HG03196 (cell line): ENCODE measurements at regions not wholly inside any gene's neighbourhood (a gene's known extent, or its start where the extent isn't known, plus 50 kb on each side); places are given as distances from the start of the nearest gene placed in this dataset.

Source experiments
- ATAC-seq: cut with Tn5 transposase; IDR thresholded peaks from one replicate; pipeline ENCODE4 v1.9.1; 2021; ENCODE audit not compliant: unreplicated experiment

- ATAC-seq: no peak
Observed at GRCh38 chr6:140857739-140858380, 1274.9 kb upstream of the GJE1 start.

GRCh38 chr6:140855520-140855919 lies 1277.2 kb upstream of the GJE1 start:
- ATAC-seq: no peak

GRCh38 chr6:140854318-140854717 lies 1278.4 kb upstream of the GJE1 start:
- no peak for ATAC-seq

GRCh38 chr6:140850438-140850837 lies 1282.3 kb upstream of the GJE1 start:
- no peak for ATAC-seq

GRCh38 chr6:140849456-140849855 lies 1283.3 kb upstream of the GJE1 start:
- no peak for ATAC-seq

- no peak for ATAC-seq
Observed at GRCh38 chr6:140847262-140847645, 1285.5 kb upstream of the GJE1 start.

- ATAC-seq: no peak
Observed at GRCh38 chr6:140846503-140847261, 1286.0 kb upstream of the GJE1 start.

- ATAC-seq: no peak
Observed at GRCh38 chr6:140845701-140846100, 1287.0 kb upstream of the GJE1 start.

- ATAC-seq: no peak
Observed at GRCh38 chr6:140844167-140844566, 1288.6 kb upstream of the GJE1 start.

- ATAC-seq: no peak
Observed at GRCh38 chr6:140833408-140833807, 1299.3 kb upstream of the GJE1 start.

GRCh38 chr6:140830666-140831065 lies 1302.1 kb upstream of the GJE1 start:
- ATAC-seq: no peak

- ATAC-seq: no peak
Observed at GRCh38 chr6:140828856-140829255, 1303.9 kb upstream of the GJE1 start.

GRCh38 chr6:140827593-140827992 lies 1305.1 kb upstream of the GJE1 start:
- ATAC-seq: no peak

- ATAC-seq: no peak
Observed at GRCh38 chr6:140825731-140826130, 1307.0 kb upstream of the GJE1 start.

GRCh38 chr6:140824595-140824994 lies 1308.1 kb upstream of the GJE1 start:
- ATAC-seq: no peak

GRCh38 chr6:140821196-140821595 lies 1311.5 kb upstream of the GJE1 start:
- ATAC-seq: no peak

- no peak for ATAC-seq
Observed at GRCh38 chr6:140817176-140817575, 1315.5 kb upstream of the GJE1 start.

GRCh38 chr6:140816681-140817080 lies 1316.0 kb upstream of the GJE1 start:
- no peak for ATAC-seq

- no peak for ATAC-seq
Observed at GRCh38 chr6:140812636-140813035, 1320.1 kb upstream of the GJE1 start.

GRCh38 chr6:140811642-140812041 lies 1321.1 kb upstream of the GJE1 start:
- ATAC-seq: no peak

GRCh38 chr6:140809694-140810101 lies 1323.0 kb upstream of the GJE1 start:
- ATAC-seq: no peak

- ATAC-seq: no peak
Observed at GRCh38 chr6:140806431-140806830, 1326.3 kb upstream of the GJE1 start.

GRCh38 chr6:140794544-140794943 lies 1338.2 kb upstream of the GJE1 start:
- ATAC-seq: no peak
